Posterior vena cava (tissue), 2 donors: ENCODE measurements at regions not wholly inside any gene's neighbourhood (a gene's known extent, or its start where the extent isn't known, plus 50 kb on each side); places are given as distances from the start of the nearest gene placed in this dataset.
"Not testable (repeated sequence)": the region's sequence is repeated elsewhere in the genome, so short reads cannot be mapped to it uniquely, and the experiment has no call there.

ENCODE experiments used
- DNase-seq: peaks from one replicate; pipeline ENCODE4 v3.0.0-alpha.2; 2020; ENCODE audit warnings: low spot score
- intact Hi-C, 2 donors: fragments of 100-400 bp; cut with DNase I; formaldehyde crosslinking; loops; one replicate each; pipeline versions ENCODE4 v1.14.1 to v1.14.2; 2022 to 2023
- donor health status: DM: yes; HTN: yes; CAD: no.
- donor health status: DM: yes; HTN: yes; CAD: no.

GRCh38 chr4:111274486-111274885, 651.6 kb upstream of the PITX2 start:
- no peak for DNase-seq
- intact Hi-C loops = no loop called here

- intact Hi-C loops = no loop called here
- no peak for DNase-seq
These were observed 658.3 kb upstream of the PITX2 start for GRCh38 chr4:111281219-111281618.

- intact Hi-C loops = no loop called here
- DNase-seq = no peak
These were observed 659.2 kb upstream of the PITX2 start for GRCh38 chr4:111282035-111282434.

- no peak for DNase-seq
- intact Hi-C loops = no loop called here
These were observed 660.3 kb upstream of the PITX2 start for GRCh38 chr4:111283066-111283677.

- no peak for DNase-seq
- intact Hi-C loops = no loop called here
These were observed 673.6 kb upstream of the PITX2 start for GRCh38 chr4:111296466-111296865.

GRCh38 chr4:111303806-111304205, 680.9 kb upstream of the PITX2 start:
- intact Hi-C loops = no loop called here
- DNase-seq = no peak

GRCh38 chr4:111323496-111323895, 700.6 kb upstream of the PITX2 start:
- intact Hi-C loops = no loop called here
- DNase-seq = no peak

- no peak for DNase-seq
- intact Hi-C loops = no loop called here
These were observed 701.0 kb upstream of the PITX2 start for GRCh38 chr4:111323916-111324315.

- no peak for DNase-seq
- intact Hi-C loops = no loop called here
These were observed 703.6 kb upstream of the PITX2 start for GRCh38 chr4:111326450-111326849.

GRCh38 chr4:111330786-111331185, 707.9 kb upstream of the PITX2 start:
- intact Hi-C loops = no loop called here
- no peak for DNase-seq

GRCh38 chr4:111334361-111334760, 711.5 kb upstream of the PITX2 start:
- DNase-seq = no peak
- intact Hi-C loops = no loop called here

- intact Hi-C loops = not testable (repeated sequence)
- DNase-seq = peak; percentile 60
These were observed 714.5 kb upstream of the PITX2 start for GRCh38 chr4:111337186-111337876.

- intact Hi-C loops = no loop called here
- DNase-seq = no peak
These were observed 736.7 kb upstream of the PITX2 start for GRCh38 chr4:111359602-111360001.

- intact Hi-C loops = no loop called here
- no peak for DNase-seq
These were observed 738.0 kb upstream of the PITX2 start for GRCh38 chr4:111360906-111361305.

- intact Hi-C loops = no loop called here
These were observed 740.1 kb upstream of the PITX2 start for GRCh38 chr4:111362941-111363361.

GRCh38 chr4:111377880-111378279, 755.0 kb upstream of the PITX2 start:
- DNase-seq, intact Hi-C loops: not testable (repeated sequence)

More at GRCh38 chr4:111362941-111363361, 740.1 kb upstream of the PITX2 start:
- no peak for DNase-seq

- no peak for DNase-seq
- intact Hi-C loops = no loop called here
These were observed 756.7 kb upstream of the FAM241A start for GRCh38 chr4:111388561-111388960.

- DNase-seq = no peak
- intact Hi-C loops = no loop called here
These were observed 753.4 kb upstream of the FAM241A start for GRCh38 chr4:111391829-111392228.

- intact Hi-C loops = no loop called here
- no peak for DNase-seq
These were observed 751.5 kb upstream of the FAM241A start for GRCh38 chr4:111393781-111394180.

GRCh38 chr4:111398906-111399330, 746.3 kb upstream of the FAM241A start:
- intact Hi-C loops = no loop called here
- DNase-seq = no peak

- intact Hi-C loops = no loop called here
- DNase-seq = no peak
These were observed 745.6 kb upstream of the FAM241A start for GRCh38 chr4:111399623-111400022.
